GM03348 (cell line): ENCODE measurements at regions not wholly inside any gene's neighbourhood (a gene's known extent, or its start where the extent isn't known, plus 50 kb on each side); places are given as distances from the start of the nearest gene placed in this dataset.

Experiments
- DNase-seq: peaks from one replicate; pipeline ENCODE4 v3.0.0; 2012; ENCODE audit warnings: low spot score

DNA sequence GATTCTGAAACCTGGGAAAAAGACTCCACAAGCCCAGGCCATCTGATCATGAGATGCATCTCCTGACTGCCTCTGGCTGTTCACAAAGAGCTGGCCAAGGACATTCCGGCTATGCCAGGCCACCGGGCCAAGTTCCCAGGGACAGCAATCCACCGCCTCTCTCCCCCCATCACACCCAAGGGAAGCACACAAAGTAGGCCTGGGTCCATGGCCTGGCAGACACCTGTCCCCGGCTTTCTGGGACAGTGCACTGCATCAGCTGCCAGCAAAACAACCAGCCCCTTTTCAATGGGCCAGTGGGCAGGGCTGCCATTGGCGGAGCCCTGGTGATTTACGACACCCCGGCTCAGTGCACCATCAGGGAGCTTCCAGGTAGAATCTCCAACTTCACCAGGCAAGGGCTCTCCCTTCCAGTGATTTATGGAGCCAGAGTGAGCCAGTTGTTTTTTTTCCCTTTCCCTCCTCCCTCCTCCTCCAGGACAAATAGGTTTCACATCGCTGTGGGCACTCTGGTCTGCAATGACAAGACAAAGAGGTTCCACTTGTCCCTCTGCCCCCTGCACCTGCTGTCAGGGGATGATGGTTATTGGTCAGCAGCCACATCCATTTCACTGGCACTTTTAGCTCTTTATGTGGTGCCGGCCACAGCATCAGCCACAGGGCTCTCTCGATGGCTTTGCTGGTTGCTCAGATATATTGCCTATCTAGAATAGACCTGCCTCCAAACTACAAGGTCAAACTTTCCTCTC lies 149.6 kb downstream of the SLC38A6 start:
- DNase-seq, result no peak

DNA sequence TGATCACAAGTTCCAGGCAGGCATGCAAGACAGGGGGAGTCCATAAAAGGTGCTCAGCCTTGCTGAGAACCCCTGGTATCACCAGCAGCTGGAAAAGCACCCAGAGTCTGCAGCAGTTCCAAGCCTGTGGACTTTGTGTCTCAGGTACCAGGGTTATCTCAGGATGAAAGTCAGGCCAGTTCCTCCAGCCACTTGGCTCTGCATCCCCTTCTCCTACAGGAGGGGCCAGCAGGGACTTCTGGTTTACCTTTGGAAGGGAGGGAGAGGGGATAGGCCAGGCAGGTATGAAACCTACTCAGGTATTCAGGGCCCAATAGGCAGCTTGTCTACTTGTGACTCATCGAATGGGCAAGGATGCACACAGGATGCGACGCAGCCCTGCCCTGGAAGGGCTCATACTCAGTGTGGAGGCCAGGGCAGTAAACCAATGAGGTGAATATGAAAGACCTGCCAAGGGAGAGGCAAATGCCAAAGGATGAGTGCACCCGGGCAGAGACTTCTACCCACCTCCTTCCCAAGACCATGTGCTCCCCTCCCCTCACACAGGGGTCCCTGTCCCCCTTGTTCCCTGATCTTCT lies 148.2 kb downstream of the SLC38A6 start:
- no peak for DNase-seq

DNA sequence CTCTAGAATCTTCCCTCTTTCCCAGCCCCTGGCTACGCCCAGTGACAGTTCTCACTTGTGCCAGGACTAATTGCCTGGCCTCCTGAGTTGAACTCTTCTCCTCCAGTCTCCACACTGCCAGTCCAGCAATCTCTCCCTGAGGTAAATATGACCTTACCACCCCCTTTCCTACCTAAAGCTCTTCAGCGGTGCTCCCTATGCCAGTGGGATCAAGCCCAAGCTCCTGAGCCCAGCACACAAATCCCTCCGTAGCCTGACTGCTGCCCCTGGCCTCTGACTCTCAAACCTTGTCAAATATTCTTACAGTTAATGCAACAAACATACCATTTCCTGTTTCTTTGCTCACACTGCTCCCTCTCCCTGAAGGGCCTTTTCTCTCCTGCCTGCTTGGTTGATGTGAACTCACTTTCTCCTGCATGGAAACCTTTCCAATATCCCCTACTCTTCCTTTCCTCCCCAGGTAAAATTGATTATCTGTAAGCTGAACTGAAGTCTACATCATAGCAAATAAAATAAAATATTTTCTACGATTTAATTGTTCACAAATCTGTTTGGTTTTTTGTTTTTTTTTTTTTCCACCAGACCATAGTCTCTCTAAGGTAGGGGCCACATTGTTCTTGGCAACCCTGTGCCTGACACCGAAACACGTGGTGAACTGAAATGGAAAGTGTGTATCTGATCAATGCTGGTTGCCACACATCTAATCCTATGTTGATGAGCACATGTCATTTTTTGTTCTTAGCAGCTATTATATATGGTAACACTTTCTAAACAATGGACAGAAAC lies 147.5 kb downstream of the SLC38A6 start:
- DNase-seq, result no peak

DNA sequence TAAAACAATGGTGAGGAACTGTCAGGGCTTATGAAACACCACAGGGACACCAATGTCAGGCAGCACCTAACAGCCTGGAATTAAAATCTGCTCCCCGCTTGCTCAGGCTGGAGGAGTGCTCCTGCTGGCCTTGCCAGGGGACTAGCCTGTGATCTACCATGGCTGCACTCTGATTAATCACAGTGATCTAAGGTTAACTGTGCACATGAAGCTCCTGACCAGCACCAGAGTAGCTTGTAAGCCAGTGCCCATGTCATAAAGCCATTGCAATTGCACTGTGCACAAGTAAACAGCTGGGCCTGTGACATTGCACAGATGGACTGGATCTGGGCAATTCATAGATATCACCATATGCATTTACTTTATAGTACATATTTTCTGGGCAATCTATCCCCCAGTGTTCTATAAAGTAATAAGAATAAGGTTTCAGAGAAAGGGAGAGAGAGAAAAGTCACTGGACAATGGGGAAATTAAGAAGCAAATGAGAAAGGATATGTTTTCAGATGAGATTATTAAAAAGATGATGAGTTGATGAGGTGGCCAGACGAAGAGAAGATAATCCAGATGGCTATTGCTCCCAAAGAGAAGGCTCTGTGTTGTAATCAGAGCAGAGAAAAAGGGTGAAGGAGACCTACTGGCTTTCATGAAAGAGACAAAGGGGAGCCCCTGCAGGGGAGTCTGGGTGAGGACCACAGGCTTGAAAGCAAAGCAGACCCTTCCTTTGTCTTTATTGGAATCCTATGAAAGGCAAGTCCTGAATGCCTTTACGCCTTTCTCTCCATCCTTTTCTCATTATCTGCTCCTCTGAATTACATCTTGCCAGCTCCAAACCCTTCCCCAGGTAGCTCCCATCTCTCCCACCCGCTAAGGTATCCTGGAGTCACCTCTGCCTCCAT lies 145.8 kb downstream of the SLC38A6 start:
- DNase-seq, result no peak

DNA sequence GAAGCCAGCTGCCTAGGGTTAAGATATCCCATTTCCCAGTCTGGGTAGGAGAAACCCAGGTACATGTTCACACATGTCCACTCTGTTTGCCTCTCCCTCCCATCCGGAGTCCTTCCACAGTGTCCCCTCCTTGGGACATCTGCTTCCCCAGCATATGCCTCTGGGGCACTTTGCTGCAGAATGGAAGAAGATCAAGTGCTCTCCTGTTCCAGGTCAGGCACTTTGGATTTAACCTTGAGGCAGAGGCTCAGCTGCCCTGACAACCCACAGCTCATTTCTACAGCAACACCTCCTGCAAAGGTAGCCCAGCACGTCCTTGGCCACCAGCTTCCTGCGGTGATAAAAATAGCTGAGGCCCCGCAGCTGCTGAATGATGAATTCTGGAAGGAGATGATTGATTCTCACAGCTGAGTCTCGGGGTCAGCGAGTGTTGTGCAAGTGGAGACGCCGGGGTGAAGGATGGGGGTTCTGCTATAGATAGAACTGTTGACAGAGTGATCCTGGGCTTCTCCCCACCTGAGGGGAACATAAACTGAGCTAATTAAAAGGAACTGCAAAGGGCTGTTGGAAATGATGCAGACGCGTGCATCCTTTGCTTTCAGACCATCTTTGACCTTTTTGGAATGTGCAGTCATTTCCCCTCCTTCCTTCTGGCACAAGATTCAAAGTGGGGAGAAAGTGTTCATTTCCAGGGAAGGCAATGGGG lies 145.0 kb downstream of the SLC38A6 start:
- no peak for DNase-seq

DNA sequence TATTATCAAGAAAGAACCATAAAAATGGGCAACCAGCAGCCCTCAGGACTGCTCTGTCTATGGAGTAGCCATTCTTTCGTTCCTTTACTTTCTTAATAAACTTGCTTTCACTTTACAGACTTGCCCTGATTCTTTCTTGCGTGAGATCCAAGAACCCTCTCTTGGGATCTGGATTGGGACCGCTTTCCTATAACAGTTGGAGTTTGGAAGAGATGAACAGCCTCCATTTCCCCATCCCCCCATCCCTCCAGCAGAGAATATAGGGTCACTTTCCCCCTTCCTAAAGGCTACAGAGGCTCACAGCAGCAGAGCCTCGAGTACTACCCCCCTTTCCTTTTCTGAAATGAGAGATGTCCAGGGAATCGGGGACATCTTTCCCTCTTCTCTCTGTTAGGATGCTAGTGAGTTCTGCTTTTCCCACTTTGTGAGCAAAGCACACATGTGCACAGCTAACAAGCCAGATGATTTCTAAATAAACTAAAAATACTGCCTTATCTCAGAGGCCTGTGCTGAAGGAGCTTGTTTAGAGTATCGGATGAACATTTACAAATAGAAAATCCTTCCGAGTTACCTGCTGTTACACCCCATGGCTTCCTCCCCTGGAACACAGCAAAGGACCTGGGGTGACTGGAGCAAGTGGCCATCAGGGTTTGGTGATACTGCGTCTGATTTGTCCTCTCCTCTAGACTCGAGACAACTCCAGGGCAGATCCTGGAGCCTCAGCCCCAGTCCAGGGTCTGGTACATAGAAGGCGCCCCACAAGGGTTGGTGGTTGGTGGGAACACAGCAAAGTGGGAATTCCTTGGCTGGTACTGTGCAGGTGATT lies 144.2 kb downstream of the SLC38A6 start:
- DNase-seq, result no peak

DNA sequence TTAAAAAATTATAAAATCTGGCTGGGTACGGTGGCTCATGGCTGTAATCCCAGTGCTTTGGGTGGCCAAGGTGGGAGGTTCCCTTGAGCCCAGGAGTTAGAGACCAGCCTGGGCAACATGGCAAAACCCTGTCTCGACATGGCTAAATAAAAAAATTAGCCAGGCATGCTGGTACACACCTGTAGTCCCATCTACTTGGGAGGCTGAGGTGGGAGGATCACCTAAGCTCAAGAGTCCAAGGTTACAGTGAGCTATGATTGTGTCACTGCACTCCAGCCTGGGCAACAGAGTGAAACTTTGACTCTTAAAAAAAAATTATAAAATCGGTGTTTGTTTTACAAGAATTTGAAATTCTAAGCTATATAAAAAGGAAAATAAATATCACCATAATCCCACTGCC lies 141.8 kb downstream of the SLC38A6 start:
- DNase-seq, result no peak

DNA sequence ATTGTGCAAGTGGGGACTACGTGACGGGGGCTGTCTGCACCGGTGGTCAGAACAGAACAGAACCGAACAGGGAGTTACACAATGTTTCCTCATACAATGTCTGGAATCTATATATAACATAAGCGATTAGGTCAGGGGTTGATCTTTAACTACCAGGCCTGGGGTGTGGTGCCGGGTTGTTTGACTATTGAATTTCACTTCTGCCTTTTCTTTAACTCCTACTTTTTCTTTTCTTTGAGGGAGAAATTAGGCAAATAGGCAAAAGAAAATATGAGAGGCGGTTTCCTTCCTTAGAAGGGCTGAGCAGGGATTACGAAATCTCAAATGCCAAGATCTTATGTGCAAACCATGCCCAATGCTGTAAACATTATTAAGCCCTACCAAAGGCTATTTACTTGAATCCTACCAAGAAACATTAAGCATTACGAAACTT lies 140.3 kb downstream of the SLC38A6 start:
- DNase-seq, result no peak

DNA sequence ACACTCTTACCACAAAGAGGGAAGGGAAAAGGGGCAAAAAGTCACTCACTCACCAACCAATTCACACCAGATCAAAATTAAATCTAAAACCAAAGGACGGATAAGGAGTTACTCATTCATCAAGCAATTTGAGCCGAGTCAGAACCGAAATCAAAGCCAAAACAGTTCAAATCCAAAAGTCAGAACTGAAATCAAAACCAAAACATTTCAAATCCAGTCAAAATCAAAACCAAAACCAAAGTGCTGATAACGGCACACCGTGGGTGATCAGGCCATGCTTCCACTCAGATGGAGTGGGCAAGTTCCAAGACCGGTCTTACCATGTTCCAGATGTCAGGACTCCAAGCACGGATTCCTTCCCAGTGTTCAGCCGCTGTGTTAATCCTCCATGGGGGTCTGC lies 139.5 kb downstream of the SLC38A6 start:
- no peak for DNase-seq

DNA sequence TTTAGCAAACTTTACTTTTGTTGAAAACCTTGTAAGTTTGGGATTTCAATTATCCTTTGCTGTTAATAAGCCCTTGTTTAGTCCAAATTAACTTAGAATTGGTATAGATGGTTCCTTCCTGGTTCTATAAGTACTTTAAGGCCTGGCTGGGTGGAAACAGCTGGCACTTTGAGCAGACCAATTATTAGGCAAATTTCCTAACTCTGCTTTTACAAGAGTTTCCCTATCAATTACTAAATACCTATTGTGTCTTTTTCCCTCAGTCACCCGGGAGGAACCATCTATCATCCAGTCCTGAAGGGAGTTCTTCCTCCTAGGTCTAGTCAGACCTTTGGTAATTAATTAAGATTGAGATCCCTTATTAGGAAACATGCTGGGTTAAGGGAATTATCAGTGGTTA lies 138.0 kb downstream of the SLC38A6 start:
- no peak for DNase-seq

DNA sequence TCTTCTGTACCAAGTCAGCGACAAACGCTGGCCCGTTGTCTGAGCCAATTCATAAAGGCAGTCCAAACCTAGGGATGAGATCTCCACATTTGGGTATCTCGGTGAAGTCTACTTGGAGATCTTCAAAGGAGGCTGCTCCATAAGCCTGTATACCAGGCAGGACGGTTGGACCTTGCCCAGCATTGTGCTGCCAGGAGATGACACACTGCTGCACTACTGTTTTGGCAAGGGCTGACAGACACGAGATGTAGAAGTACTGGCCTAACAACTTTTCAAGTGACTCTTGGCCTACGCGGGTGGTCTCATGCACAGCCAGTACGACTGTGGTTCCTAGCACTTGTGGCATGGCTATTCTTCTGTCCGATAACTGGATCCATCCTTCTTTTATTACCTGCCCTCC lies 135.3 kb downstream of the SLC38A6 start:
- DNase-seq, result no peak

DNA sequence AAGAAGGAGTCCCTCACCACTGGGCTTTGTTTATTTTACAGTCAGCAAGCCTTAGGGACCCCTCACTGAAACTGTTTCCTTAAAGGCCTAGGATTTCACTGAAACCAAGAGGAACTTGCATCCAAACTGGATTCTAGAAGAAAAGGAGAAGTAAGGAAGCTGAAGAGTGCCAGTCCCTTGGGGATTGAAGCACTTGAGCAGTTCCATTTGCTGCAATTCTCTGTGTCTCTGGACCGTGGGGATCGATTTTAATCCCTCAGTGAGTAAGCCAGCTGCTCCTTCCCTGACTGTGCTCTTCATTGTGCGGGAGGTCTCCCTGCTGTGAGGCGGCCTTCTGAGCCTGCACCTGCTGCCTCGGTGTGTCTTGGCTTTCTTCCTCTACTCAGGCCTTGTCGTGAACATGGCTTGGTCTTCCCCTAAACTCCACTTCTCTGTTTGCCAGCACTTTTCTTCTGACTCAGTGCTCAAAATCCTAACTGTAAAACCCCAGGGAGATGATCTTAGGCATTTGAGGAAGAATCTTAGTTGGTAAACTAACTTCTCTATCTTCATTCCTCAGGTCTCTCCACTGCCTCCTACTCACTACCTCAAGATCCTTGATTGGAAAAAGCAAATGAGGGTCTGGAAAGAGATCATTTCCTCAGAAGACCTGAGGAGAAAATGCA lies 132.6 kb downstream of the SLC38A6 start:
- no peak for DNase-seq

DNA sequence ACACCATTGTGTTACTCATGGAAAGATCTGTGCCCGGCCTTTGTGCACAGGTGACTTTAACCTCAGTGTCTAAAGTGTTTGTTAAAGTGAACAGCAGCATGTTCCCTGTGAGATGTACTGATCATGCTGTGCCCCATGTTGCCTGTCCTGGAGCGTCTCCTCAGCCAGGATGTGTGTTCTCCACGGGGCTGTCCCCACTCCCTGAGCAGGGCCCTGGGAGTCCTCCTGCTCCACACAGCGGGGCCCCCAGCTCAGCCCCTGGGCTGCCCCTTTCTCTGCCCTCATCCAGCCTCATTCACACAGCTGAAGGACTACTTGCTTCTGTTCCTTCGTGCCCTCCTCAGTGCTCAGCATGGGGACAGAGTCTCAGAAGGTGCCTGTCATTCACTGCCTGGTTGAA lies 131.5 kb downstream of the SLC38A6 start:
- no peak for DNase-seq

DNA sequence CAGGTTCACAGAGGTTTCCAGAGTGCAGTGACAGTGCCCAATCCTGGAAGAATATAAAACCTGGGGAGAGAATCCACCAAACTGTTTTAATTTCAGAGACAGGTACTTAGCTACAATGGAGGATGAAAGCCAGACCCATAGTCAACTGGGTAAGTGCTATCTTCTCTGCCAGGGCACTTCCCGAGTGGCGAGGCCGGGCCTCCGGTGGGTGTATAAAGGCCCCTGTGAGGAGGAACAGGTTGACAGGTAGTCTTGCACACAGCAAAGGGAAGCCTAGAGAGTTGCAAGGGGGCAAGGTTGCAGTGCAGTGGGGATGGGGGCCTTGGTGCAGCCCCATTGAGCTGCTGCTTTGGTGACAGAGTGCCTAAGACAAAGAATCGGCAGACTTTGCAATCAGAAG lies 130.7 kb downstream of the SLC38A6 start:
- no peak for DNase-seq

DNA sequence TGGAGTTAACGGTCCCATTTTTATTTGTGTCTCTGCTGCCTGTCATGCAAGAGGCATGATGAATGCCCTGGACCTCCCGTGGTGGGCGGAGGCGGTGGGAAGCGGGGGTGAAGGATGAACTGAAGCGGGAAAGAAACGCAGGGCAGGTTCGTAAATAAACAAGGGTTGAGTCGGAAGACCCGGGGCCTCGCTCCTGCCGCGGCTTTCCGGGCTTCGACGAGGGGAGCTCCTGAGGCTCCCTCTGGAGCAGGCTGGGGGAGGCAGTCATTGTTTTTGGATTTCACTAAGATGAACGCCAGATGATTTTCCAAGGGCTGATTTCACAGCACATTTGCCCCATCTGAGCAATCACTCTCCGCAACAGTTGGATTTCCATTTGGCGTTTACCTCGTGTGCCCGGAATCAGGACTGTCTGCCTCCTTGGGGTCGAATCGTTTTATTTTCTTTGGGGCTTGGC lies 130.2 kb downstream of the SLC38A6 start:
- no peak for DNase-seq

DNA sequence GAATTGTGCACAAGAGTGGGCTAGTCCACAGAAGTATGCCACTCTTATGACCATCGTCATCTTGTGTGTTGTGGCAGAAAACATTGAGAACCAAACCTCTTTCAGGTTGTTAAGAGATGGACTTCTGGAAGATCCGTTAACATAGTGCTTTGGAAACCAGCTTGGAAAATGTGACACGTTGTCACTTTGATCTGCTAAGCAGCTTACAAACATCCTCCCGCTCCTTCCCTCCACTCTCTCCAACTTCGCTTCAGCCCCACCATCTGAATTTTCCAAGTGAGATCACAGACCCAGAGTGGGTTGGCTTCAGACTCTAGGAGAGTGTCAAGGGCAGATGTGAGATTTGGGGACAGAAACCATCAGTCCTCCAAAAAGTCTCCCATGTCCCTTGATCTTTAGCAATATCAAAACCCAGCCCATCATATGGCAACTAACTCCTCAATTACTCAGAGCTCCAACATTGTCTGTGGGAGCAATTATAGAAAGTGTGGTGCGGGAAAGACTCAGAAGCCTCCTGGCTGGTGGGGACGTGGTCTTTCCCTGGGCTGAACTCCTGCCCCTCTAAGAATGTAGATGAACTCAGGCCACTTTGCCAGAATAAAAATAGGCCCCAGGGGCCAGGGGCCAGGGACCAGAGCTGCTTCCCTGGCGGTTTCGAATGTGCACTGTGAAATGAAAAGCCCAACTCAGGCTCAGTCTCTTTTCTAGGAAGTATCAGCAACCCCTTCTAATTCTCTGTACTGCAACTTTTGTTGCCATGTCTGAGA lies 129.5 kb downstream of the SLC38A6 start:
- DNase-seq, result no peak

DNA sequence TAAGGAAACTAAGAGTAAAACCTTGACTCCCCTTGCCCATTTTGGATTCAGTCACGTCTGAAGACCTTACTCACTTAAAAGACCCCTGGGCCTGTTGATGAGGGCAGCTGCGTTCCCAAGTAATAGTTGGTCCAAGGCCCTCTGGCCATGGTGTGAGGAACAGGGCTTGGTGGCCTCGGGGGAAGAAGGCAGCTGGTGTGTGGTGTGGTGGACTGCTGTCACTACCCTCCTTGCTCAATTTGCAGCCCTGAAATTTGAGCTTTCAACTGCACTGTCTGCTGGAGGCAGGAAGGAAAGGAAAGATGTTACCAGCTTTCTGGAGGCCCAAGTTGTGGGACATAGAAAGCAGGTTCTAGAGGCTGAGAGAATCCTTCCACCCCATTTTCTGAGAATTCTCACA lies 128.2 kb downstream of the SLC38A6 start:
- DNase-seq, result no peak

DNA sequence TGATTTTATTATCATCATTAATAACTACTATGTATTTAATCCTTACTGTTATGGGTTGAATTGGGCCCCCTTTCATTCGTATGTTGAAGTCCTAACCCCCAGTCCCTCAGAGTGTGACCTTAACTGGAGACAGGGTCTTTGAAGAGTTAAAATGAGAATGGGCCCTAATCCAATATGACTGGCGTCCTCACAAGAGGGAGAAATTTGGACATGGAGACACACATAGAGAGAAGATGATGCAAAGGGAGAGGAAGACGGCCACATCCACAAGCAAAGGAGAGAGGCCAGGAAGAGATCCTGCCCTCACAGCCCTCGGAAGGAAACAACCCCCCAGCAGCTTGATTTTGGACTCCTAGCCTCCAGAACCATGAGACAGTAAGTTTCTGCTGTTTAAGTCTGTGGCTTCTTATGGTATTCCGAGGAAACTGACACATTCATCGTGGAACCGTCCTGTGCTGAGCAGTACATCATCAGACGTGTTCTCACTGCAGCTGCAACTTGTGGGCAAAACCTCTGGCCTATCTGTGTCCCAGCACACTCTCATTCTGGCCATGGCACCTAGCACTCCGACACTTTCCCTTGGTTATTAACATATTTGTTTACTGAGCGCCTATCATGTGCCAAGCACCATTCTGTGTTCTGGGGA lies 127.6 kb downstream of the SLC38A6 start:
- no peak for DNase-seq
